K562 (cell line): ENCODE measurements at regions not wholly inside any gene's neighbourhood (a gene's known extent, or its start where the extent isn't known, plus 50 kb on each side); places are given as distances from the start of the nearest gene placed in this dataset.

ENCODE experiments used
- EZH2 ChIP-seq: IDR thresholded peaks from 2 replicates; pipeline ENCODE4 v1.6.1; 2012; ENCODE audit warnings: low read depth, mild to moderate bottlenecking, inconsistent platforms, low read length, borderline replicate concordance
- GABPA ChIP-seq: fragments of 200-800 bp; sonication (Bioruptor generic); conservative IDR thresholded peaks from 2 replicates; pipeline ENCODE4 v1.6.1; 2016; ENCODE audit warnings: low read depth, missing genetic modification characterization, missing compliant biosample characterization
- U2AF2 ChIP-seq: fragments of 200-400 bp; formaldehyde crosslinking; optimal IDR thresholded peaks from 2 replicates; pipeline ENCODE3; 2017; ENCODE audit warnings: low read depth, mild to moderate bottlenecking, low read length
- ZNF253 ChIP-seq: fragments of 250-450 bp; sonication (Bioruptor Pico); conservative IDR thresholded peaks from 2 replicates; pipeline ENCODE4 v1.6.1; 2021; ENCODE audit warnings: mild to moderate bottlenecking

- TF ChIP-seq EZH2 (no peak), U2AF2 (no peak), GABPA (tag) (no peak), ZNF253 (CRISPR knock-in tag) (no peak)
Observed at GRCh38 chr3:72579191-72579580, 269.1 kb downstream of the SHQ1 start.
